ENCODE measurements at regions not wholly inside any gene's neighbourhood (a gene's known extent, or its start where the extent isn't known, plus 50 kb on each side); places are given as distances from the start of the nearest gene placed in this dataset.

DNA sequence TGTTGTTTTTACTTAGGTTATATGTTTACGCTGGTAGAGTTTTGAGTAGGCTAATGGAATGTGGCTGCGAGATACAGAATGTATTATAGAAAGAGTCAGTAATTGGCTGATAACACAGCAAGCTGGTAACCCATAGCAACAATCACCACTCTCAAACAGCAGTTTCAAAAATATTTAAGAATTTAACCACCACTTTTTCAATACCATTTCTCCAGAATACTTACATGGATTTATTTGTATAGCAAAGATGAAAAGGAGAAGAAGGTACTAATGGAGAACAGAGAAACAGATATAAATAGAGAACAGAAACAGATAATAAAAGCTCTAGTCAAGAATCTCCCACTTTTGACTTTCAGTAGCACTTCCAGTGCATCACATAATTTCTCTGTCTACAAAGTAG lies 188.3 kb upstream of the SLC39A10 start:
- no peak for FAIRE-seq

GRCh38 chr2:195466427-195466826 lies 190.6 kb upstream of the SLC39A10 start:
- FAIRE-seq = no peak

More for the DNA sequence above, 188.3 kb upstream of the SLC39A10 start:
- no peak overlapping the region for H3K27ac ChIP-seq (ENCODE audit: low read depth in 1 of 3, low read length in 2 of 3)
- H3K4me3 ChIP-seq (ENCODE audit: low read depth in 1 of 3, low read length in 3 of 3) = no peak overlapping the region
- no peaks in the 10 kb centered on the region for H3K27me3 ChIP-seq (ENCODE audit: control insufficient read depth in 3 of 3, insufficient read depth in 3 of 3, low read length in 3 of 3)
- DNase-seq = no peak
- no peaks in the 10 kb centered on the region for H3K36me3 ChIP-seq (ENCODE audit: control insufficient read depth in 3 of 3, insufficient read depth in 2 of 3, low read depth in 1 of 3, low read length in 3 of 3)
- 89 to 98% (median 90%) methylated on average over 2 of the region's 2 CpGs for WGBS, 3 donors
- H3K4me1 ChIP-seq (ENCODE audit: control insufficient read depth in 3 of 3, insufficient read depth in 2 of 3, low read depth in 1 of 3, low read length in 2 of 3) = no peaks in the 10 kb centered on the region
- H3K9me3 ChIP-seq (ENCODE audit: control insufficient read depth in 2 of 2, insufficient read depth in 1 of 2, low read depth in 1 of 2, low read length in 1 of 2) = no peaks in the 10 kb centered on the region

DNA sequence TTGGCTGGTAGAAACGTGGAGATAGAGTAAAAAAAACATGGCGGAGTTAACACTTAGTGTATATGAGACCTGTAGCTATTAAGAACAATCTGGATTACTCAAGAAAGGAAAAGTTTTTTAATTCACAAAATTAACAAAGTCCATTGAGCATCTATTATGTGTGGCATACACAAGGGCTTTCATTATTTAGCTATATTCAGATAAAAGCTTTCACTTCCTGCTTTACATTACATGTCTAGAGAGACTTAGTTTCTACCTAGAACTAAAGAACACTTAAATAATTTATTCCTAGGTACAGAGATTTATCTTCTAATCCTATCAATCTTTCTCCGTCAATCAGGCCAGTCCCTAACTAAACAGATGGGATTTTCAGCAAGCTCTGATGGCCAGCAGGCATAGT lies 196.0 kb upstream of the SLC39A10 start:
- FAIRE-seq (no peak), DNase-seq (no peak)
- Histone ChIP-seq H3K27me3 (ENCODE audit: control insufficient read depth in 3 of 3, insufficient read depth in 3 of 3, low read length in 3 of 3) (no peaks in the 10 kb centered on the region), H3K9me3 (ENCODE audit: control insufficient read depth in 2 of 2, insufficient read depth in 1 of 2, low read depth in 1 of 2, low read length in 1 of 2) (no peaks in the 10 kb centered on the region), H3K4me3 (ENCODE audit: low read depth in 1 of 3, low read length in 3 of 3) (no peak overlapping the region), H3K36me3 (ENCODE audit: control insufficient read depth in 3 of 3, insufficient read depth in 2 of 3, low read depth in 1 of 3, low read length in 3 of 3) (no peaks in the 10 kb centered on the region), H3K4me1 (ENCODE audit: control insufficient read depth in 3 of 3, insufficient read depth in 2 of 3, low read depth in 1 of 3, low read length in 2 of 3) (no peaks in the 10 kb centered on the region), H3K27ac (ENCODE audit: low read depth in 1 of 3, low read length in 2 of 3) (no peak overlapping the region)
- WGBS, 3 donors = 57 to 59% (median 58%) methylated on average over 3 of the region's 3 CpGs

More at GRCh38 chr2:195466427-195466826, 190.6 kb upstream of the SLC39A10 start:
- no peaks in the 10 kb centered on the region for H3K9me3 ChIP-seq (ENCODE audit: control insufficient read depth in 2 of 2, insufficient read depth in 1 of 2, low read depth in 1 of 2, low read length in 1 of 2)
- H3K27ac ChIP-seq (ENCODE audit: low read depth in 1 of 3, low read length in 2 of 3) = no peak overlapping the region
- DNase-seq = no peak
- no peaks in the 10 kb centered on the region for H3K36me3 ChIP-seq (ENCODE audit: control insufficient read depth in 3 of 3, insufficient read depth in 2 of 3, low read depth in 1 of 3, low read length in 3 of 3)
- no peaks in the 10 kb centered on the region for H3K4me1 ChIP-seq (ENCODE audit: control insufficient read depth in 3 of 3, insufficient read depth in 2 of 3, low read depth in 1 of 3, low read length in 2 of 3)
- H3K4me3 ChIP-seq (ENCODE audit: low read depth in 1 of 3, low read length in 3 of 3) = no peak overlapping the region
- H3K27me3 ChIP-seq (ENCODE audit: control insufficient read depth in 3 of 3, insufficient read depth in 3 of 3, low read length in 3 of 3) = no peaks in the 10 kb centered on the region

DNA sequence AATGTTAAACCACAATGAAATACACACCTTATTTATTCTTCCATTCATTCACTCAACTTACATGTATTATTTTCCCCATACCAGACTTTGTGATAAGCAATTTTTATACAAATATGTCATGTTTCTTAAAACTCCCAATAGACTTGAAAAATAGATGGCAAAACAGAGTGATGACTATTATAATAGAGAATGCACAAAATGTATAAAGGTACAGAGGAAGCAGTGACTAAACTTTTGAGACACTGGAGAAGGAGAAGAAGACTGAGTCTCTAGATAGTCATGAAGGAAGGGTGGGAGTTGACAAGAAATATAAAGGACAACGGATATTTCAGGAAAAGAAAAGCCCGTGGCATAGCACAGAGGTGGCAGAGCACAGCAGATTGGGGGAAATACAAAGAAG lies 198.1 kb upstream of the SLC39A10 start:
- Histone ChIP-seq H3K27ac (ENCODE audit: low read depth in 1 of 3, low read length in 2 of 3) (no peak overlapping the region), H3K9me3 (ENCODE audit: control insufficient read depth in 2 of 2, insufficient read depth in 1 of 2, low read depth in 1 of 2, low read length in 1 of 2) (no peaks in the 10 kb centered on the region), H3K36me3 (ENCODE audit: control insufficient read depth in 3 of 3, insufficient read depth in 2 of 3, low read depth in 1 of 3, low read length in 3 of 3) (no peaks in the 10 kb centered on the region), H3K4me1 (ENCODE audit: control insufficient read depth in 3 of 3, insufficient read depth in 2 of 3, low read depth in 1 of 3, low read length in 2 of 3) (no peaks in the 10 kb centered on the region), H3K27me3 (ENCODE audit: control insufficient read depth in 3 of 3, insufficient read depth in 3 of 3, low read length in 3 of 3) (no peaks in the 10 kb centered on the region), H3K4me3 (ENCODE audit: low read depth in 1 of 3, low read length in 3 of 3) (no peak overlapping the region)
- FAIRE-seq (no peak), DNase-seq (no peak)
- WGBS, 3 donors = 88 to 92% (median 92%) methylated on average over 2 of the region's 2 CpGs

DNA sequence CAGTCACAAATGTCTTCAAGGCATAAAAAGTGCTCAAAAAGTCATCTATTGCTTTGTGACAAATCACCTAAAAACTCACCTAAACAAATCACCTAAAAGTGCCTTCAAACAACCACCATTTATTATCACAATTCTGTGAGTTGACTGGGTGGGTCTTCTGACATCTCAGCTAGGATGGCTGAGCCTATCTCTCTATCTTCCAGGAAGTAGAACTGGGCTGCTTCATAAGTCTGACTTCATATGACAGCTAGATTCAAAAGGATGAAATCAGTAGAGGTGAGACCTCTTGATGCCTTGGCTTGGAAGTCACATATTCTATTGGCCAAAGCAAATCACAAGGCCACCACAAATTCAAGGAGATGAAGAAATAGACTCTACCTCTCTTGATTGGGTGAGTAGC lies 199.2 kb upstream of the SLC39A10 start:
- H3K4me3 ChIP-seq (ENCODE audit: low read depth in 1 of 3, low read length in 3 of 3) = no peak overlapping the region
- FAIRE-seq (no peak), DNase-seq (no peak)
- H3K27ac ChIP-seq (ENCODE audit: low read depth in 1 of 3, low read length in 2 of 3) = no peak overlapping the region
- no peaks in the 10 kb centered on the region for H3K27me3 ChIP-seq (ENCODE audit: control insufficient read depth in 3 of 3, insufficient read depth in 3 of 3, low read length in 3 of 3)
- H3K36me3 ChIP-seq (ENCODE audit: control insufficient read depth in 3 of 3, insufficient read depth in 2 of 3, low read depth in 1 of 3, low read length in 3 of 3) = no peaks in the 10 kb centered on the region
- no peaks in the 10 kb centered on the region for H3K9me3 ChIP-seq (ENCODE audit: control insufficient read depth in 2 of 2, insufficient read depth in 1 of 2, low read depth in 1 of 2, low read length in 1 of 2)
- no peaks in the 10 kb centered on the region for H3K4me1 ChIP-seq (ENCODE audit: control insufficient read depth in 3 of 3, insufficient read depth in 2 of 3, low read depth in 1 of 3, low read length in 2 of 3)

DNA sequence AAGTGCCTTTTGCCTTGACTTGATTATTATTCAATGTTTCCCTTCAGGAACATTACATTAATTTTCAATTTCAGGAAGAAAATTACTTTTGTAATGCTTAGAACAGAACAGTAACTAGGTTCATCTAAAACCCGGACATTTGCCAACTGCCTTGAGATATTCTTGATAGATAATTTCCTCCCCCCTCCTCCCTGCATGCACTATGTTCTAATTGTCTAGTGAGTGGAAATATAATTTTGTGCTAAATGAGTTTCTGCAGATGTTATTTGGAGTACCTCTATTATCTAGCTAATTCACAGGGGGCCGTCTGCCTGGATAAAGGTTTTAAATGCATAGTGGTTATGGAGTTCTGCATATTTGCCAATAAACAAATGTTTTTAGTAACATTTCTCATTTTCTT lies 200.3 kb upstream of the SLC39A10 start:
- H3K36me3 ChIP-seq (ENCODE audit: control insufficient read depth in 3 of 3, insufficient read depth in 2 of 3, low read depth in 1 of 3, low read length in 3 of 3) = no peaks in the 10 kb centered on the region
- H3K27me3 ChIP-seq (ENCODE audit: control insufficient read depth in 3 of 3, insufficient read depth in 3 of 3, low read length in 3 of 3) = no peaks in the 10 kb centered on the region
- H3K27ac ChIP-seq (ENCODE audit: low read depth in 1 of 3, low read length in 2 of 3) = no peak overlapping the region
- no peak overlapping the region for H3K4me3 ChIP-seq (ENCODE audit: low read depth in 1 of 3, low read length in 3 of 3)
- no peaks in the 10 kb centered on the region for H3K9me3 ChIP-seq (ENCODE audit: control insufficient read depth in 2 of 2, insufficient read depth in 1 of 2, low read depth in 1 of 2, low read length in 1 of 2)
- no peaks in the 10 kb centered on the region for H3K4me1 ChIP-seq (ENCODE audit: control insufficient read depth in 3 of 3, insufficient read depth in 2 of 3, low read depth in 1 of 3, low read length in 2 of 3)
- DNase-seq (no peak), FAIRE-seq (no peak)
- WGBS, 3 donors = 74 to 95% (median 86%) methylated on average over 2 of the region's 2 CpGs

- WGBS, 3 donors = 71 to 93% (median 85%) methylated on average over 4 of the region's 4 CpGs
- Histone ChIP-seq H3K27ac (ENCODE audit: low read depth in 1 of 3, low read length in 2 of 3) (no peak overlapping the region), H3K4me1 (ENCODE audit: control insufficient read depth in 3 of 3, insufficient read depth in 2 of 3, low read depth in 1 of 3, low read length in 2 of 3) (no peaks in the 10 kb centered on the region), H3K9me3 (ENCODE audit: control insufficient read depth in 2 of 2, insufficient read depth in 1 of 2, low read depth in 1 of 2, low read length in 1 of 2) (no peaks in the 10 kb centered on the region), H3K27me3 (ENCODE audit: control insufficient read depth in 3 of 3, insufficient read depth in 3 of 3, low read length in 3 of 3) (no peaks in the 10 kb centered on the region), H3K36me3 (ENCODE audit: control insufficient read depth in 3 of 3, insufficient read depth in 2 of 3, low read depth in 1 of 3, low read length in 3 of 3) (no peaks in the 10 kb centered on the region), H3K4me3 (ENCODE audit: low read depth in 1 of 3, low read length in 3 of 3) (no peak overlapping the region)
- FAIRE-seq = no peak
- DNase-seq = no peak
Measured at GRCh38 chr2:195451160-195451559, 205.9 kb upstream of the SLC39A10 start.

GRCh38 chr2:195450552-195451113 lies 206.4 kb upstream of the SLC39A10 start:
- no peak overlapping the region for H3K4me3 ChIP-seq (ENCODE audit: low read depth in 1 of 3, low read length in 3 of 3)
- H3K27me3 ChIP-seq (ENCODE audit: control insufficient read depth in 3 of 3, insufficient read depth in 3 of 3, low read length in 3 of 3) = no peaks in the 10 kb centered on the region
- H3K4me1 ChIP-seq (ENCODE audit: control insufficient read depth in 3 of 3, insufficient read depth in 2 of 3, low read depth in 1 of 3, low read length in 2 of 3) = no peaks in the 10 kb centered on the region
- H3K36me3 ChIP-seq (ENCODE audit: control insufficient read depth in 3 of 3, insufficient read depth in 2 of 3, low read depth in 1 of 3, low read length in 3 of 3) = no peaks in the 10 kb centered on the region
- DNase-seq (no peak), FAIRE-seq (no peak)
- WGBS, 3 donors = 50 to 69% (median 57%) methylated on average over 3 of the region's 3 CpGs
- H3K9me3 ChIP-seq (ENCODE audit: control insufficient read depth in 2 of 2, insufficient read depth in 1 of 2, low read depth in 1 of 2, low read length in 1 of 2) = no peaks in the 10 kb centered on the region
- no peak overlapping the region for H3K27ac ChIP-seq (ENCODE audit: low read depth in 1 of 3, low read length in 2 of 3)

- no peak for FAIRE-seq
Measured at GRCh38 chr2:195447323-195447975, 209.6 kb upstream of the SLC39A10 start.

More at GRCh38 chr2:195447323-195447975, 209.6 kb upstream of the SLC39A10 start:
- Histone ChIP-seq H3K4me3 (ENCODE audit: low read depth in 1 of 3, low read length in 3 of 3) (no peak overlapping the region), H3K27ac (ENCODE audit: low read depth in 1 of 3, low read length in 2 of 3) (no peak overlapping the region), H3K4me1 (ENCODE audit: control insufficient read depth in 3 of 3, insufficient read depth in 2 of 3, low read depth in 1 of 3, low read length in 2 of 3) (no peaks in the 10 kb centered on the region), H3K36me3 (ENCODE audit: control insufficient read depth in 3 of 3, insufficient read depth in 2 of 3, low read depth in 1 of 3, low read length in 3 of 3) (no peaks in the 10 kb centered on the region), H3K9me3 (ENCODE audit: control insufficient read depth in 2 of 2, insufficient read depth in 1 of 2, low read depth in 1 of 2, low read length in 1 of 2) (peaks cover 0 to 3% of the 10 kb centered on the region in 2 donors), H3K27me3 (ENCODE audit: control insufficient read depth in 3 of 3, insufficient read depth in 3 of 3, low read length in 3 of 3) (no peaks in the 10 kb centered on the region)
- 13 to 51% (median 30%) methylated on average over 5 of the region's 5 CpGs for WGBS, 3 donors
- DNase-seq = peak; percentile 1 to 11

Measured in small intestine (tissue), 7 donors.